HepG2 (cell line): ENCODE measurements at regions not wholly inside any gene's neighbourhood (a gene's known extent, or its start where the extent isn't known, plus 50 kb on each side); places are given as distances from the start of the nearest gene placed in this dataset.

ENCODE experiments used
- AGO1 ChIP-seq: fragments of 200-400 bp; formaldehyde crosslinking; IDR thresholded peaks from 2 replicates; pipeline ENCODE4 v1.6.1; 2017; ENCODE audit warnings: mild to moderate bottlenecking, low read depth, low read length, moderate library complexity; ENCODE audit not compliant: poor library complexity, severe bottlenecking
- AHR ChIP-seq: IDR thresholded peaks from 2 replicates; pipeline ENCODE4 v1.6.1; 2018; ENCODE audit warnings: missing genetic modification reagents, missing compliant biosample characterization
- EP300 ChIP-seq, 3 experiments: sonication (generic) in 1 of 3; formaldehyde crosslinking in 1 of 3; IDR thresholded peaks; 2 replicates each; pipeline versions ENCODE4 v1.5.1 to v1.6.1; 2011 to 2020; ENCODE audit warnings: low read depth in 2 of 3, low read length in 2 of 3, borderline replicate concordance in 1 of 3, improper control_type of control experiment in 1 of 3, mild to moderate bottlenecking in 1 of 3, missing genetic modification reagents in 1 of 3, moderate library complexity in 1 of 3
- FOXA3 ChIP-seq: IDR thresholded peaks from 2 replicates; pipeline ENCODE4 v1.6.1; 2016; ENCODE audit warnings: missing genetic modification reagents, missing compliant biosample characterization
- HNF4A ChIP-seq: sonication (generic); formaldehyde crosslinking; IDR thresholded peaks from 2 replicates; pipeline ENCODE4 v1.4.0; 2020; ENCODE audit warnings: missing genetic modification reagents
- HNRNPK ChIP-seq: fragments of 200-400 bp; formaldehyde crosslinking; IDR thresholded peaks from 2 replicates; pipeline ENCODE4 v1.6.1; 2018; ENCODE audit warnings: low read length, low read depth, moderate library complexity, mild to moderate bottlenecking; ENCODE audit not compliant: poor library complexity, severe bottlenecking
- KAT8 ChIP-seq: IDR thresholded peaks from 2 replicates; pipeline ENCODE4 v1.6.1; 2016; ENCODE audit warnings: missing genetic modification reagents, missing compliant biosample characterization
- NCOA2 ChIP-seq: sonication (generic); formaldehyde crosslinking; IDR thresholded peaks from 2 replicates; pipeline ENCODE4 v1.8.0; 2022; ENCODE audit warnings: inconsistent platforms
- NR2F1 ChIP-seq, 2 experiments: fragments of 450-650 bp in 1 of 2; formaldehyde crosslinking in 1 of 2; IDR thresholded peaks; 2 replicates each; pipeline versions ENCODE4 v1.5.0 to v1.6.1; 2016 to 2020; ENCODE audit warnings: mild to moderate bottlenecking in 1 of 2, missing compliant biosample characterization in 1 of 2, missing genetic modification reagents in 1 of 2, moderate library complexity in 1 of 2
- PITX1 ChIP-seq: sonication (generic); formaldehyde crosslinking; IDR thresholded peaks from 2 replicates; pipeline ENCODE4 v1.5.1; 2020; ENCODE audit warnings: mild to moderate bottlenecking, missing genetic modification reagents
- PRPF4 ChIP-seq: fragments of 200-400 bp; formaldehyde crosslinking; IDR thresholded peaks from 2 replicates; pipeline ENCODE4 v1.6.1; 2016; ENCODE audit warnings: low read length, low read depth; ENCODE audit not compliant: poor library complexity, severe bottlenecking
- RAD51 ChIP-seq: fragments of 450-650 bp; IDR thresholded peaks from 2 replicates; pipeline ENCODE4 v1.6.1; 2016; ENCODE audit warnings: borderline replicate concordance
- RARA ChIP-seq: IDR thresholded peaks from 2 replicates; pipeline ENCODE4 v1.6.1; 2016; ENCODE audit warnings: missing genetic modification reagents, missing compliant biosample characterization
- RXRB ChIP-seq: IDR thresholded peaks from 2 replicates; pipeline ENCODE4 v1.6.1; 2016; ENCODE audit warnings: borderline replicate concordance, missing genetic modification reagents, missing compliant biosample characterization
- SMAD3 ChIP-seq: sonication (generic); formaldehyde crosslinking; IDR thresholded peaks from 2 replicates; pipeline ENCODE4 v1.4.0; 2020; ENCODE audit warnings: missing genetic modification reagents
- ZBTB21 ChIP-seq: sonication (generic); formaldehyde crosslinking; IDR thresholded peaks from 2 replicates; pipeline ENCODE4 v1.4.0; 2020; ENCODE audit warnings: missing genetic modification reagents
- ZMYM3 ChIP-seq: sonication (generic); formaldehyde crosslinking; IDR thresholded peaks from 2 replicates; pipeline ENCODE4 v1.5.1; 2020; ENCODE audit warnings: mild to moderate bottlenecking, missing genetic modification reagents
- ZMYM4 ChIP-seq: sonication (generic); formaldehyde crosslinking; IDR thresholded peaks from 2 replicates; pipeline ENCODE4 v1.8.1; 2023; ENCODE audit warnings: mild to moderate bottlenecking, missing genetic modification reagents
- ZNF205 ChIP-seq: IDR thresholded peaks from 2 replicates; pipeline ENCODE4 v1.6.1; 2018; ENCODE audit warnings: missing biosample characterization, missing genetic modification reagents
- ZNF256 ChIP-seq: sonication (generic); formaldehyde crosslinking; conservative IDR thresholded peaks from 2 replicates; pipeline ENCODE4 v1.4.0; 2020; ENCODE audit warnings: missing genetic modification reagents
- ZNF331 ChIP-seq: sonication (generic); formaldehyde crosslinking; IDR thresholded peaks from 2 replicates; pipeline ENCODE4 v1.4.0; 2020; ENCODE audit warnings: missing genetic modification reagents
- ZNF337 ChIP-seq: sonication (generic); formaldehyde crosslinking; IDR thresholded peaks from 2 replicates; pipeline ENCODE4 v1.5.1; 2020; ENCODE audit warnings: missing genetic modification reagents, low read depth, mild to moderate bottlenecking, borderline replicate concordance
- ZNF33B ChIP-seq: sonication (generic); formaldehyde crosslinking; IDR thresholded peaks from 2 replicates; pipeline ENCODE4 v1.5.1; 2020; ENCODE audit warnings: mild to moderate bottlenecking, missing genetic modification reagents
- ZNF614 ChIP-seq: IDR thresholded peaks from 2 replicates; pipeline ENCODE4 v1.6.1; 2018; ENCODE audit warnings: missing biosample characterization, missing genetic modification reagents, inconsistent platforms, borderline replicate concordance
- ZNF629 ChIP-seq: sonication (generic); formaldehyde crosslinking; conservative IDR thresholded peaks from 2 replicates; pipeline ENCODE4 v1.5.0; 2020; ENCODE audit warnings: missing genetic modification reagents
- ZNF878 ChIP-seq: sonication (generic); formaldehyde crosslinking; IDR thresholded peaks from 2 replicates; pipeline ENCODE4 v1.8.1; 2023; ENCODE audit warnings: mild to moderate bottlenecking, missing genetic modification reagents, moderate library complexity
- ZSCAN22 ChIP-seq: sonication (generic); formaldehyde crosslinking; IDR thresholded peaks from 2 replicates; pipeline ENCODE4 v1.4.0; 2020; ENCODE audit warnings: mild to moderate bottlenecking, missing genetic modification reagents
- TF ChIP-seq, protein P1 (sequence below): sonication (generic); formaldehyde crosslinking; IDR thresholded peaks from 2 replicates; pipeline ENCODE4 v1.9.0; 2021; ENCODE audit warnings: missing genetic modification reagents, mild to moderate bottlenecking, borderline replicate concordance
- TF ChIP-seq, protein P2 (sequence below): sonication (generic); formaldehyde crosslinking; conservative IDR thresholded peaks from 2 replicates; pipeline ENCODE4 v1.4.0; 2020; ENCODE audit warnings: mild to moderate bottlenecking, missing genetic modification reagents, moderate library complexity

DNA sequence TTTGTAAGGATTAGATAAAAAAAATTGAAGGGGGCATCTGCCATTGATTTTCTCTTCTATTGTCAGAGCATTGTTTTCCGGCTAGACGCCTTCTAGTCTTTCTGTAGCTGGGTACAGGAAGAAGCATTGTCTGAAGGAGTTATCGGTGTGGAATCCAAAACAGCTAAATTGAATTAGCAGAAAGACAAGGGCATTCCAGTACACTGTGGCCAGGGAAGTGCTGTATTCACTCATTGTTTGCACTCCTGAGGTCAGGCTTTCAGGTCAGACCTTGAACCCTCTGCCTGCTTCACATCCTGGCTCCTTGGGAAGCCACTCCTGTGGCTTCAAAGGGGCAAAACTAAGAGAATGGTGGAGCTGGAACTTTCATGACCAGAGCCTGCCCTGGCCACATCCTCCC lies 81.1 kb upstream of the SNAP25 start (continued):
- TF ChIP-seq, protein P1, sequence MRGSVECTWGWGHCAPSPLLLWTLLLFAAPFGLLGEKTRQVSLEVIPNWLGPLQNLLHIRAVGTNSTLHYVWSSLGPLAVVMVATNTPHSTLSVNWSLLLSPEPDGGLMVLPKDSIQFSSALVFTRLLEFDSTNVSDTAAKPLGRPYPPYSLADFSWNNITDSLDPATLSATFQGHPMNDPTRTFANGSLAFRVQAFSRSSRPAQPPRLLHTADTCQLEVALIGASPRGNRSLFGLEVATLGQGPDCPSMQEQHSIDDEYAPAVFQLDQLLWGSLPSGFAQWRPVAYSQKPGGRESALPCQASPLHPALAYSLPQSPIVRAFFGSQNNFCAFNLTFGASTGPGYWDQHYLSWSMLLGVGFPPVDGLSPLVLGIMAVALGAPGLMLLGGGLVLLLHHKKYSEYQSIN (CRISPR knock-in tag): no peak
- TF ChIP-seq PRPF4 (no peak), RAD51 (no peak), NR2F1 (CRISPR knock-in tag; IDR thresholded peaks at IDR 0.05) (peak; percentile 92 to 97), PITX1 (CRISPR knock-in tag) (0 out of 2 replicates have a peak, but pooled peaks have one; percentile 42), HNRNPK (no peak), ZBTB21 (CRISPR knock-in tag) (no peak), EP300 (IDR thresholded peaks at IDR 0.05; ENCODE audit: low read depth in 2 of 2, low read length in 2 of 2) (peak in 1 of 2 experiments; percentile 37; a peak in 1 of 4 replicates), EP300 (CRISPR knock-in tag; IDR thresholded peaks at IDR 0.05; ENCODE audit: borderline replicate concordance) (0 out of 2 replicates have a peak, but pooled peaks have one; percentile 54), ZNF256 (CRISPR knock-in tag) (no peak), NCOA2 (CRISPR knock-in tag) (0 out of 2 replicates have a peak, but pooled peaks have one; percentile 17), ZNF878 (CRISPR knock-in tag) (no peak), ZSCAN22 (CRISPR knock-in tag) (no peak), KAT8 (CRISPR knock-in tag) (no peak), ZNF205 (CRISPR knock-in tag) (peak; percentile 89), AHR (CRISPR knock-in tag) (no peak), HNF4A (CRISPR knock-in tag) (peak; percentile 77), ZMYM4 (CRISPR knock-in tag) (peak; percentile 43; the same call in 1 of the 2 replicates), ZNF629 (CRISPR knock-in tag) (no peak), ZNF614 (CRISPR knock-in tag) (peak; percentile 56; the same call in 1 of the 2 replicates), RXRB (CRISPR knock-in tag) (peak; percentile 81), ZNF337 (CRISPR knock-in tag) (no peak), AGO1 (no peak), FOXA3 (CRISPR knock-in tag) (peak; percentile 63; the same call in 1 of the 2 replicates), RARA (CRISPR knock-in tag) (peak; percentile 92), ZNF33B (CRISPR knock-in tag) (no peak), ZNF331 (CRISPR knock-in tag) (peak; percentile 67; the same call in 1 of the 2 replicates), SMAD3 (no peak), ZMYM3 (CRISPR knock-in tag) (peak; percentile 54; the same call in 1 of the 2 replicates)
- TF ChIP-seq, protein P2, sequence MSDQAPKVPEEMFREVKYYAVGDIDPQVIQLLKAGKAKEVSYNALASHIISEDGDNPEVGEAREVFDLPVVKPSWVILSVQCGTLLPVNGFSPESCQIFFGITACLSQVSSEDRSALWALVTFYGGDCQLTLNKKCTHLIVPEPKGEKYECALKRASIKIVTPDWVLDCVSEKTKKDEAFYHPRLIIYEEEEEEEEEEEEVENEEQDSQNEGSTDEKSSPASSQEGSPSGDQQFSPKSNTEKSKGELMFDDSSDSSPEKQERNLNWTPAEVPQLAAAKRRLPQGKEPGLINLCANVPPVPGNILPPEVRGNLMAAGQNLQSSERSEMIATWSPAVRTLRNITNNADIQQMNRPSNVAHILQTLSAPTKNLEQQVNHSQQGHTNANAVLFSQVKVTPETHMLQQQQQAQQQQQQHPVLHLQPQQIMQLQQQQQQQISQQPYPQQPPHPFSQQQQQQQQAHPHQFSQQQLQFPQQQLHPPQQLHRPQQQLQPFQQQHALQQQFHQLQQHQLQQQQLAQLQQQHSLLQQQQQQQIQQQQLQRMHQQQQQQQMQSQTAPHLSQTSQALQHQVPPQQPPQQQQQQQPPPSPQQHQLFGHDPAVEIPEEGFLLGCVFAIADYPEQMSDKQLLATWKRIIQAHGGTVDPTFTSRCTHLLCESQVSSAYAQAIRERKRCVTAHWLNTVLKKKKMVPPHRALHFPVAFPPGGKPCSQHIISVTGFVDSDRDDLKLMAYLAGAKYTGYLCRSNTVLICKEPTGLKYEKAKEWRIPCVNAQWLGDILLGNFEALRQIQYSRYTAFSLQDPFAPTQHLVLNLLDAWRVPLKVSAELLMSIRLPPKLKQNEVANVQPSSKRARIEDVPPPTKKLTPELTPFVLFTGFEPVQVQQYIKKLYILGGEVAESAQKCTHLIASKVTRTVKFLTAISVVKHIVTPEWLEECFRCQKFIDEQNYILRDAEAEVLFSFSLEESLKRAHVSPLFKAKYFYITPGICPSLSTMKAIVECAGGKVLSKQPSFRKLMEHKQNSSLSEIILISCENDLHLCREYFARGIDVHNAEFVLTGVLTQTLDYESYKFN (CRISPR knock-in tag): peak; percentile 56
